NCI-H526 (cell line): ENCODE measurements at regions not wholly inside any gene's neighbourhood (a gene's known extent, or its start where the extent isn't known, plus 50 kb on each side); places are given as distances from the start of the nearest gene placed in this dataset.

ENCODE experiments used
- DNase-seq, 2 experiments: peaks; one replicate each; lab custom pipeline; 2025; lab: John Stamatoyannopoulos, UW

GRCh38 chr2:122236152-122236874, 480.9 kb downstream of the TSN start:
- no peak for DNase-seq

GRCh38 chr2:122236925-122237324, 481.5 kb downstream of the TSN start:
- DNase-seq, result no peak

GRCh38 chr2:122237450-122237849, 482.0 kb downstream of the TSN start:
- DNase-seq, result no peak

- DNase-seq, result no peak
Measured at GRCh38 chr2:122238006-122238559, 482.6 kb downstream of the TSN start.

GRCh38 chr2:122239440-122239839, 484.0 kb downstream of the TSN start:
- no peak for DNase-seq

- DNase-seq, result no peak
Measured at GRCh38 chr2:122244598-122245229, 489.3 kb downstream of the TSN start.

GRCh38 chr2:122249673-122250072, 494.2 kb downstream of the TSN start:
- DNase-seq, result no peak

GRCh38 chr2:122251158-122251557, 495.7 kb downstream of the TSN start:
- DNase-seq, result no peak

- DNase-seq, result no peak
Measured at GRCh38 chr2:122251566-122251965, 496.1 kb downstream of the TSN start.

GRCh38 chr2:122255924-122256323, 500.5 kb downstream of the TSN start:
- DNase-seq, result no peak

GRCh38 chr2:122261911-122262310, 506.5 kb downstream of the TSN start:
- no peak for DNase-seq

GRCh38 chr2:122263746-122264145, 508.3 kb downstream of the TSN start:
- no peak for DNase-seq

GRCh38 chr2:122266636-122267035, 511.2 kb downstream of the TSN start:
- no peak for DNase-seq

- DNase-seq, result no peak
Measured at GRCh38 chr2:122267947-122268346, 512.5 kb downstream of the TSN start.

- DNase-seq, result no peak
Measured at GRCh38 chr2:122273785-122274419, 518.5 kb downstream of the TSN start.

- no peak for DNase-seq
Measured at GRCh38 chr2:122277956-122278355, 522.5 kb downstream of the TSN start.

GRCh38 chr2:122300758-122301157, 545.3 kb downstream of the TSN start:
- DNase-seq, result no peak

GRCh38 chr2:122307763-122308162, 552.3 kb downstream of the TSN start:
- no peak for DNase-seq

- DNase-seq, result no peak
Measured at GRCh38 chr2:122315306-122315705, 559.9 kb downstream of the TSN start.

- DNase-seq, result no peak
Measured at GRCh38 chr2:122319539-122320132, 564.2 kb downstream of the TSN start.

- DNase-seq, result no peak
Measured at GRCh38 chr2:122322815-122323214, 567.4 kb downstream of the TSN start.

- no peak for DNase-seq
Measured at GRCh38 chr2:122323927-122324326, 568.5 kb downstream of the TSN start.

GRCh38 chr2:122326471-122326870, 571.0 kb downstream of the TSN start:
- DNase-seq, result no peak
